ENCODE measurements at regions not wholly inside any gene's neighbourhood (a gene's known extent, or its start where the extent isn't known, plus 50 kb on each side); places are given as distances from the start of the nearest gene placed in this dataset.

GRCh38 chr1:221871056-221871455 is 129.2 kb upstream of the DUSP10 start:
- Histone ChIP-seq H4K5ac (ENCODE audit: insufficient read length, low read depth, low read length) (no peak overlapping the region), H3K14ac (ENCODE audit: insufficient read depth, low read length) (no peak overlapping the region), H3K27me3 (ENCODE audit: insufficient read depth, low read length) (no peaks in the 10 kb centered on the region), H3K79me1 (ENCODE audit: insufficient read depth, low read depth, low read length, poor library complexity, severe bottlenecking) (no peaks in the 10 kb centered on the region), H3K4me1 (ENCODE audit: insufficient read depth, low read length) (no peaks in the 10 kb centered on the region), H3K4ac (ENCODE audit: low read depth, low read length) (no peak overlapping the region), H3K18ac (ENCODE audit: insufficient read length, low read depth, low read length) (no peak overlapping the region), H3K9ac (ENCODE audit: extremely low read depth, insufficient read length, low read length) (no peak overlapping the region), H2AK5ac (ENCODE audit: insufficient read length, low read length) (no peak overlapping the region), H2BK120ac (ENCODE audit: low read depth, low read length, poor library complexity, severe bottlenecking) (no peak overlapping the region), H3K79me2 (ENCODE audit: insufficient read depth, low read length) (no peaks in the 10 kb centered on the region), H3K27ac (ENCODE audit: insufficient read length, low read depth, low read length) (no peak overlapping the region), H3K23me2 (ENCODE audit: insufficient read length, low read depth, low read length, poor library complexity, severe bottlenecking) (no peaks in the 10 kb centered on the region), H3K56ac (ENCODE audit: insufficient read length, low read depth, low read length) (no peak overlapping the region), H2BK12ac (ENCODE audit: insufficient read length, low read depth, low read length) (no peak overlapping the region), H2BK20ac (ENCODE audit: low read depth, low read length, poor library complexity, severe bottlenecking) (no peak overlapping the region), H2BK5ac (ENCODE audit: insufficient read length, low read length) (no peak overlapping the region), H3K9me3 (ENCODE audit: control insufficient read depth, low read depth, low read length) (no peaks in the 10 kb centered on the region), H4K20me1 (ENCODE audit: control insufficient read depth, insufficient read depth, insufficient read length) (no peaks in the 10 kb centered on the region), H4K91ac (ENCODE audit: insufficient read length, low read depth, low read length) (no peak overlapping the region), H3K23ac (ENCODE audit: insufficient read length, low read depth, low read length) (no peak overlapping the region), H4K8ac (replicated peaks; ENCODE audit: insufficient read length, low read depth, low read length) (no peak overlapping the region), H3K4me2 (ENCODE audit: insufficient read depth, insufficient read length, low read length) (no peak overlapping the region), H2AFZ (ENCODE audit: low read length) (no peak overlapping the region), H3T11ph (ENCODE audit: low read length) (no peak overlapping the region), H2BK15ac (ENCODE audit: low read depth, low read length) (no peak overlapping the region)
- Mint-ChIP-seq H3K36me3 (ENCODE audit: insufficient read depth in 1 of 3, low read depth in 3 of 3) (no peaks in the 10 kb centered on the region; a peak in 1 of 7 replicates), H3K27ac (no peak overlapping the region), H3K4me3 (no peak overlapping the region), H3K27me3 (ENCODE audit: low read depth) (no peaks in the 10 kb centered on the region), H3K4me1 (peaks cover 0 to 4% of the 10 kb centered on the region in 2 experiments; a peak in 1 of 4 replicates), H3K9me3 (no peaks in the 10 kb centered on the region)
- TF ChIP-seq, protein P1, sequence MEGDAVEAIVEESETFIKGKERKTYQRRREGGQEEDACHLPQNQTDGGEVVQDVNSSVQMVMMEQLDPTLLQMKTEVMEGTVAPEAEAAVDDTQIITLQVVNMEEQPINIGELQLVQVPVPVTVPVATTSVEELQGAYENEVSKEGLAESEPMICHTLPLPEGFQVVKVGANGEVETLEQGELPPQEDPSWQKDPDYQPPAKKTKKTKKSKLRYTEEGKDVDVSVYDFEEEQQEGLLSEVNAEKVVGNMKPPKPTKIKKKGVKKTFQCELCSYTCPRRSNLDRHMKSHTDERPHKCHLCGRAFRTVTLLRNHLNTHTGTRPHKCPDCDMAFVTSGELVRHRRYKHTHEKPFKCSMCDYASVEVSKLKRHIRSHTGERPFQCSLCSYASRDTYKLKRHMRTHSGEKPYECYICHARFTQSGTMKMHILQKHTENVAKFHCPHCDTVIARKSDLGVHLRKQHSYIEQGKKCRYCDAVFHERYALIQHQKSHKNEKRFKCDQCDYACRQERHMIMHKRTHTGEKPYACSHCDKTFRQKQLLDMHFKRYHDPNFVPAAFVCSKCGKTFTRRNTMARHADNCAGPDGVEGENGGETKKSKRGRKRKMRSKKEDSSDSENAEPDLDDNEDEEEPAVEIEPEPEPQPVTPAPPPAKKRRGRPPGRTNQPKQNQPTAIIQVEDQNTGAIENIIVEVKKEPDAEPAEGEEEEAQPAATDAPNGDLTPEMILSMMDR (conservative IDR thresholded peaks at IDR 0.05): no peak
- no peak for DNase-seq
- WGBS (ENCODE audit: extremely low coverage, insufficient read length, low lambda C conversion rate): no CpG with 5 or more reads among the region's 6 CpGs
